ENCODE measurements at regions not wholly inside any gene's neighbourhood (a gene's known extent, or its start where the extent isn't known, plus 50 kb on each side); places are given as distances from the start of the nearest gene placed in this dataset.
"Not testable (repeated sequence)": the region's sequence is repeated elsewhere in the genome, so short reads cannot be mapped to it uniquely, and the experiment has no call there.

GRCh38 chr3:906739-907138 lies 186.1 kb upstream of the CNTN6 start:
- no peak for DNase-seq (ENCODE audit: low read depth)
- no peak overlapping the region for H3K4me3 ChIP-seq (ENCODE audit: low read depth, low read length)
- no peak for TF ChIP-seq CTCF (conservative IDR thresholded peaks at IDR 0.05; ENCODE audit: low read depth, low read length)

- peak; percentile 53 for TF ChIP-seq CTCF (conservative IDR thresholded peaks at IDR 0.05; ENCODE audit: low read depth, low read length)
- DNase-seq (ENCODE audit: low read depth) = peak; percentile 19
- no peak overlapping the region for H3K4me3 ChIP-seq (ENCODE audit: low read depth, low read length)
Observed at GRCh38 chr3:908839-909238, 184.0 kb upstream of the CNTN6 start.

GRCh38 chr3:912717-913116 lies 180.1 kb upstream of the CNTN6 start:
- H3K4me3 ChIP-seq (ENCODE audit: low read depth, low read length); DNase-seq (ENCODE audit: low read depth): not testable (repeated sequence)

- DNase-seq (ENCODE audit: low read depth) = peak; percentile 4
- no peak overlapping the region for H3K4me3 ChIP-seq (ENCODE audit: low read depth, low read length)
- no peak for TF ChIP-seq CTCF (conservative IDR thresholded peaks at IDR 0.05; ENCODE audit: low read depth, low read length)
Observed at GRCh38 chr3:923161-923910, 169.5 kb upstream of the CNTN6 start.

- no peak for TF ChIP-seq CTCF (conservative IDR thresholded peaks at IDR 0.05; ENCODE audit: low read depth, low read length)
- DNase-seq (ENCODE audit: low read depth) = no peak
- H3K4me3 ChIP-seq (ENCODE audit: low read depth, low read length) = no peak overlapping the region
Observed at GRCh38 chr3:930866-931265, 162.0 kb upstream of the CNTN6 start.

GRCh38 chr3:933326-933725 lies 159.5 kb upstream of the CNTN6 start:
- DNase-seq (ENCODE audit: low read depth) = no peak
- H3K4me3 ChIP-seq (ENCODE audit: low read depth, low read length) = no peak overlapping the region
- no peak for TF ChIP-seq CTCF (conservative IDR thresholded peaks at IDR 0.05; ENCODE audit: low read depth, low read length)

GRCh38 chr3:944786-945185 lies 148.0 kb upstream of the CNTN6 start:
- no peak for TF ChIP-seq CTCF (conservative IDR thresholded peaks at IDR 0.05; ENCODE audit: low read depth, low read length)
- no peak overlapping the region for H3K4me3 ChIP-seq (ENCODE audit: low read depth, low read length)
- DNase-seq (ENCODE audit: low read depth) = no peak

Data from choroid plexus epithelial cell (primary cell).